PFSK-1 (cell line): ENCODE measurements at regions not wholly inside any gene's neighbourhood (a gene's known extent, or its start where the extent isn't known, plus 50 kb on each side); places are given as distances from the start of the nearest gene placed in this dataset.

Experiments used
- FOXP2 ChIP-seq: optimal IDR thresholded peaks from 2 replicates; pipeline ENCODE3; 2011; ENCODE audit warnings: borderline replicate concordance, control low read depth, inconsistent platforms; ENCODE audit not compliant: insufficient read depth; ENCODE audit errors: extremely low read length, extremely low read depth
- POLR2AphosphoS5 ChIP-seq: IDR thresholded peaks from 2 replicates; pipeline ENCODE4 v1.6.1; 2012; ENCODE audit warnings: low read depth, mild to moderate bottlenecking, control low read depth, low read length, moderate library complexity
- REST ChIP-seq, 2 experiments: IDR thresholded peaks; 2 replicates each; pipeline versions ENCODE4 v1.6.1 to v1.8.0; 2011 to 2012; ENCODE audit warnings: low read depth in 2 of 2, low read length in 2 of 2, control low read depth in 1 of 2, inconsistent platforms in 1 of 2, mild to moderate bottlenecking in 1 of 2, moderate library complexity in 1 of 2; ENCODE audit not compliant: insufficient read depth in 1 of 2
- SIN3A ChIP-seq: IDR thresholded peaks from 2 replicates; pipeline ENCODE4 v1.6.1; 2012; ENCODE audit warnings: mild to moderate bottlenecking, low read length, moderate library complexity, borderline replicate concordance; ENCODE audit not compliant: insufficient read depth
- TAF1 ChIP-seq: IDR thresholded peaks from 2 replicates; pipeline ENCODE4 v1.6.1; 2012; ENCODE audit warnings: low read length, control low read depth, borderline replicate concordance; ENCODE audit not compliant: insufficient read depth

GRCh38 chr1:68372487-68372886 is 77.3 kb downstream of the RPE65 start:
- TF ChIP-seq TAF1 (no peak), FOXP2 (no peak), SIN3A (no peak), REST (IDR thresholded peaks at IDR 0.05; ENCODE audit: insufficient read depth in 1 of 2, low read depth in 2 of 2, low read length in 2 of 2) (no peak), POLR2AphosphoS5 (no peak)

GRCh38 chr1:68370101-68370915 is 79.4 kb downstream of the RPE65 start:
- no peak for TF ChIP-seq POLR2AphosphoS5
- no peak for TF ChIP-seq FOXP2
- TF ChIP-seq REST (IDR thresholded peaks at IDR 0.05; ENCODE audit: insufficient read depth in 1 of 2, low read depth in 2 of 2, low read length in 2 of 2) = no peak
- no peak for TF ChIP-seq SIN3A
- no peak for TF ChIP-seq TAF1

- no peak for TF ChIP-seq SIN3A
- no peak for TF ChIP-seq FOXP2
- TF ChIP-seq REST (IDR thresholded peaks at IDR 0.05; ENCODE audit: insufficient read depth in 1 of 2, low read depth in 2 of 2, low read length in 2 of 2) = no peak
- no peak for TF ChIP-seq POLR2AphosphoS5
- no peak for TF ChIP-seq TAF1
Observed at GRCh38 chr1:68366572-68366971, 83.2 kb downstream of the RPE65 start.

GRCh38 chr1:68365709-68366382 is 83.9 kb downstream of the RPE65 start:
- TF ChIP-seq REST (IDR thresholded peaks at IDR 0.05; ENCODE audit: insufficient read depth in 1 of 2, low read depth in 2 of 2, low read length in 2 of 2) (no peak), POLR2AphosphoS5 (no peak), FOXP2 (no peak), SIN3A (no peak), TAF1 (no peak)
